Mucosa of descending colon (tissue), 3 donors: ENCODE measurements at regions not wholly inside any gene's neighbourhood (a gene's known extent, or its start where the extent isn't known, plus 50 kb on each side); places are given as distances from the start of the nearest gene placed in this dataset.

Experiments
- ATAC-seq: fragments of 200-7000 bp; cut with Tn5 transposase; one replicate; pipeline ENCODE4 v1.9.1; 2020; ENCODE audit warnings: mild to moderate bottlenecking, moderate library complexity
- DNase-seq, 3 donors: peaks; one replicate each; pipeline ENCODE4 v3.0.0-alpha.2; 2020
- H3K36me3 ChIP-seq: fragments of 200-600 bp; one replicate; pipeline ENCODE4 v1.8.0; 2021; ENCODE audit warnings: low read depth, mild to moderate bottlenecking
- H3K4me1 ChIP-seq: fragments of 200-600 bp; one replicate; pipeline ENCODE4 v1.8.0; 2021; ENCODE audit warnings: low read depth, mild to moderate bottlenecking
- H3K4me3 ChIP-seq: fragments of 200-600 bp; one replicate; pipeline ENCODE4 v1.8.0; 2021; ENCODE audit warnings: mild to moderate bottlenecking
- H3K9me3 ChIP-seq: fragments of 200-600 bp; one replicate; pipeline ENCODE4 v1.8.0; 2021; ENCODE audit warnings: mild to moderate bottlenecking
- CTCF ChIP-seq: fragments of 200-600 bp; IDR thresholded peaks from one replicate; pipeline ENCODE4 v1.8.0; 2022; ENCODE audit warnings: antibody characterized with exemption, mild to moderate bottlenecking
- intact Hi-C, 2 donors: fragments of 100-400 bp; cut with DNase I in 1 of 2; cut with micrococcal nuclease in 1 of 2; formaldehyde crosslinking; loops; one replicate each; pipeline versions ENCODE4 v1.11.0 to v1.11.1; 2022; cut with DNase I, micrococcal nuclease
- donor health status: DM: no; HTN: no; CAD: no; lungs with moderate emphysema.
- donor health status: DM: no; HTN: no; CAD: no.
- donor health status: DM: no; HTN: yes; CAD: no.

GRCh38 chr1:221317537-221317936, 424.4 kb downstream of the DUSP10 start:
- no peak for TF ChIP-seq CTCF
- Histone ChIP-seq H3K9me3 (no peaks in the 10 kb centered on the region), H3K36me3 (no peaks in the 10 kb centered on the region), H3K4me1 (no peaks in the 10 kb centered on the region), H3K4me3 (no peak overlapping the region)
- intact Hi-C loops: no loop called here
- DNase-seq (no peak), ATAC-seq (no peak)

DNA sequence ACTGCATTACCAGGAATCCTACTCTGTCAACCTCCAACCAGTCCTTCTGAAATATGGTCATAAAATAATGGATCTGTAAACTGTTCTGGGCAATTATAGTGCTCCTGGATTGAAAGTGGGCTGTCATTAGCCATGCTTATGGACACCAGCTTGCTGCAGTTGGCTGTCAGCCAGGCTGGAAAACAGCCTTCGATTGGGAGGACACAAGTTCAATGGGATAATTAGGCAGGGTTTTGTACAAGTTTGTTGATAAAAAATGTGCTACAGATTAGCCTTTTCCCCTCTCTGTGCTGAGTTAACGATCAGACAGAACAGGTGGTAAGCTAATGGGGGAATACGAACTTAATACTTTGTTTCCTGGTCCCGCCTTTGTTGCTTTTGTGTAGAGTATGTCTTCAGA, 413.9 kb downstream of the DUSP10 start:
- no peak for DNase-seq
- intact Hi-C loops: no loop called here
- no peaks in the 10 kb centered on the region for H3K36me3 ChIP-seq
- TF ChIP-seq CTCF: no peak
- no peak for ATAC-seq
- no peak overlapping the region for H3K4me3 ChIP-seq
- H3K4me1 ChIP-seq: no peaks in the 10 kb centered on the region
- H3K9me3 ChIP-seq: peaks cover 8% of the 10 kb centered on the region

DNA sequence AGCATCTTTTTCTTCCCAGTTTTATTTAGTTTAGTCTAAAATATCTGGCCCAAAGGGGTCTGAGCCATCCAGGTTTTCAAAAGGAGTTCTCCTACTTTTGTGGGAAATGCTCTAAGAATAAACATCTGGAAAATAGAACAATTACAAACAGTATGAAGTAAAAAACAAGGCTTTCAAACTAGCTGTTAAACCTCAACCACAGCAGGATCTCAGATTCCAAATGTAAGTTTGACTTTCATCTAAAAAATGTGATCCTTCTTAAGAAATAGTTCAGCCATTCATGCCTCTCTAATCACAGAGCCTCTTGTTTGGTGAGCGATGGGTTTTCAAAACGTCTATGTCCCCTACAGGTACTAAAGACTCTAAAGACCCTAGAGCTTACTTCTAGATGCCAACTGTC, 413.5 kb downstream of the DUSP10 start:
- DNase-seq (no peak), ATAC-seq (no peak)
- H3K4me3 ChIP-seq: no peak overlapping the region
- H3K36me3 ChIP-seq: no peaks in the 10 kb centered on the region
- peaks cover 8% of the 10 kb centered on the region for H3K9me3 ChIP-seq
- H3K4me1 ChIP-seq: no peaks in the 10 kb centered on the region
- no peak for TF ChIP-seq CTCF
- intact Hi-C loops: no loop called here

- intact Hi-C loops: no loop called here
- no peaks in the 10 kb centered on the region for H3K4me1 ChIP-seq
- no peak for TF ChIP-seq CTCF
- H3K4me3 ChIP-seq: no peak overlapping the region
- no peaks in the 10 kb centered on the region for H3K36me3 ChIP-seq
- H3K9me3 ChIP-seq: peaks cover 8% of the 10 kb centered on the region
- ATAC-seq: no peak
- no peak for DNase-seq
These were observed 410.4 kb downstream of the DUSP10 start for GRCh38 chr1:221331273-221332183.

DNA sequence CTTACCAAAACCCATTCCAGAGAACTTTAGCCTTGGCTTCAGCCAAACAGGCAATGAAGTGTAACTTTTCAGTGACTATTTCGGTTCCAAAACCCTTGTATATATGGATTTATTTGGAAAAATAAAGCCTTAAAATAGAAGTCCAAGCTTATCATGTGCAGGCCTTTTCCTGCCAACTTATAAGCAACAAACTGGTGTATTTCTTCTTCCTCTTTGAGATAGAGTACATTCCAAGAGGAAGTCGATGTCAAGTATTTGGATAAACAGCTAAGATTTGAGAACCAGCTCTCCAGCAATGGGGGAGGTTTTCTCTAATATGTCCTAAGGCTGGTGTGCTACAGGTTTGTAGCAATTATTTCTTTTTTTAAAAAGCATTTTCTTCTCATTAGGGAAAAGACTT, 407.8 kb downstream of the DUSP10 start:
- H3K4me3 ChIP-seq: no peak overlapping the region
- H3K4me1 ChIP-seq: no peaks in the 10 kb centered on the region
- no peak for TF ChIP-seq CTCF
- ATAC-seq (no peak), DNase-seq (no peak)
- intact Hi-C loops: no loop called here
- no peaks in the 10 kb centered on the region for H3K36me3 ChIP-seq
- peaks cover 8% of the 10 kb centered on the region for H3K9me3 ChIP-seq
